ENCODE measurements at regions not wholly inside any gene's neighbourhood (a gene's known extent, or its start where the extent isn't known, plus 50 kb on each side); places are given as distances from the start of the nearest gene placed in this dataset.
A peak's percentile ranks its signal among the peaks of the same experiment; 100 is the strongest.
"Not testable (repeated sequence)": the region's sequence is repeated elsewhere in the genome, so short reads cannot be mapped to it uniquely, and the experiment has no call there.

DNA sequence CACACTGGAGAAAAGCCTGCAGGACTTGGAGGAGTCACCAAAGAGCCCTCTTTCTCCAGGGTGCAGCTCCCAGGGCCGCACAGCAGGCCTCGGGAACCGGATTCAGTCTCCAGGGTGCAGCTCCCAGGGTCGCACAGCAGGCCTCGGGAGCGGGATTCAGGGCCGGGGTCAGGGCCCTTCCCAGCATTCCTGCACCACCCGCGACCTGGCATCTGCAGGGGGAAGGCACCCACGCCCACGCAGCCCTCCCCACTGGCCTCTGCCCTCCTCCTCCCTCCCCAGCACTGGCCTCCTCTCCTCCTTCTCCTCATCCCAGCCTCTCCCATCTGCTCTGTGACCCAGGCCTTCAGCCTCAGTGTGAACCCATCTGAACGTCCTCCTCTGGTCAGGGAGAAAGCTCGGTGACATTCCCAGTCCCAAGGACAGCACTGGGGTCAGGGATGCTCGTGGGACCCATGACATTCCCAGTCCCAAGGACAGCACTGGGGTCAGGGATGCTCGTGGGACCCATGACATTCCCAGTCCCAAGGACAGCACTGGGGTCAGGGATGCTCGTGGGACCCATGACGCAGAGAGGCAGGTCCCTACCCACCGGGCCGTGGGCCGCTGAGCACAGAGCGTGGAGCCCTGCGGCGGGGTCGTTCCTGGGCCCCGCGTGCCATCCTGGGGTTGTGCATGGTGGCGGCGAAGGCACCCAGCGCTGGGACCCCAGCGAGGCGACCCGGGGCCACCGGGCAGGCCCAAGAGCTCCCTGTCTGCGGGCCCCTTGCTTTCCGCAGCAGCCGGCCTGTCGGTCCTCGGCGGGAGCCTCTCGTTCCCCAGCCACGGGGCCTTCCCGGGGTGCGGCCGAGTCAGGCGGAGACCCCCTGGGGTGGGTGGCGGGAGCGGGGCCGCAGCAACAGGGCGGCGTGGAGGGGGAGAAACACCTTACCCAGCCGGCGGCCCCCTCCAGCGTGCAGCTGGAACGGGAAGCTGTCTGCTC is 550.2 kb upstream of the SALL3 start:
- no peak for DNase-seq

DNA sequence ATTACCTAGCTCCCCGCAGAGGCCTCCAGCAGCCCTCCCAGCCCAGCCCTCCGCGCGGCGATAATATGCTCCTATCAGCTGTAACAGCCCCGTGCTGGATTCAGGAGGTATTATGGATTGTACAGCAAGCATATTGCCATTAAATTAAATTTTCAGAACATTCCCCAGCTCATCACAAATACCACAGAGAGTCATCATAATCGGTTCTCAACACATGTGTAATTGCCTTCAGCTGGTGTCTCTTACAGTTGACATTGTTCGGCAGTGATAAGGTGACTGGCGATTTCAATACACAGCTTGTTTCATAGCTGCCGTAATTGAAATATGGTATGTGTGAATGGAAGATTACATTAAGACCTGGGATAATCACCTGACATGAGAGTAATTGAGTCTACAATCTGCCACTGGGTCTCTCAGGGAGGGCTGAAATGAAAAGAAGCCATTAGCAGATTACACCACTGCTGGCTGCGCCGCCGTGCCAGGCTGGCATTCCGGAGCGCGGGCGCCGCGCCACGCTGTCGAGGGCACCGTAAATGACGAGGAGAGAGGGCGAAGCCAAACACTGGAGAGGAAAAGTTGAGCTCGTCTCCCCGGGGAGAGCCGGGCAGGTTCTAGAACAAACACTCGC is 549.4 kb upstream of the SALL3 start:
- DNase-seq: peak; percentile 46

GRCh38 chr18:78431606-78432005 is 548.0 kb upstream of the SALL3 start:
- no peak for DNase-seq

DNA sequence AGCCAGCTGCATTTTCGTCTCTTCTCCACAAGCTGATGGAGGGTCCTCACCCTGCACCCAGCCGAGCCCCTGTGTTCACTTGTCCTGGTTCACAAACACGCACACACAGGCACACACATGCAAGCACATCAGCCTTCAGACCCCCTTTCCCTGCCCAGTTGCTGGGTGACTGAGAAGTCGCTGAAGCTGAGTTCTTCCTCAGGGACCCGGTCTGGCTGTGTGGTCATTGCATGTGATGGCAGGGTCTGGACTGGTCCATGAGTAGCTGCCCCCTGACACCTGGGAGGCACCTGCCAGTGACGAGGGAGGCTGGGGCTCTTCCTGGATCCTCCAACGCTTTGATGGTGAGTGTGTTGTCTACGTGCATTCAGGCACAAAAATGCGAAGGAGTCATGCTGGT is 546.1 kb upstream of the SALL3 start:
- DNase-seq: no peak

- no peak for DNase-seq
Observed at GRCh38 chr18:78436110-78436509, 543.5 kb upstream of the SALL3 start.

DNA sequence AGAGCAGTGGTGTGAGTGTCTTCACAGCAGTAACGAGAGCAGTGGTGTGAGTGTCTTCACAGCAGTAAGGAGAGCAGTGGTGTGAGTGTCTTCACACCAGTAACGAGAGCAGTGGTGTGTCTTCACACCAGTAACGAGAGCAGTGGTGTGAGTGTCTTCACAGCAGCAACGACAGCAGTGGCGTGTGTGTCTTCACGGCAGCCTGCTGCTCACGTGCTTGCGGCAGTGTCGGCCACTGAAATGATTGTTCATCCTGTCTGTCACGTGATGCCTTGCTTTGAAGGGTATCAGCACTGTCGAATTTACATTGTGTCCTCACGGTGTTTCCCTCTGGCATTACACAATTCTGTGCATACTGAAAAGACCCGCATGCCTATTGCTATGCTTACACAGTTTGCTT is 541.4 kb upstream of the SALL3 start:
- DNase-seq: not testable (repeated sequence)

DNA sequence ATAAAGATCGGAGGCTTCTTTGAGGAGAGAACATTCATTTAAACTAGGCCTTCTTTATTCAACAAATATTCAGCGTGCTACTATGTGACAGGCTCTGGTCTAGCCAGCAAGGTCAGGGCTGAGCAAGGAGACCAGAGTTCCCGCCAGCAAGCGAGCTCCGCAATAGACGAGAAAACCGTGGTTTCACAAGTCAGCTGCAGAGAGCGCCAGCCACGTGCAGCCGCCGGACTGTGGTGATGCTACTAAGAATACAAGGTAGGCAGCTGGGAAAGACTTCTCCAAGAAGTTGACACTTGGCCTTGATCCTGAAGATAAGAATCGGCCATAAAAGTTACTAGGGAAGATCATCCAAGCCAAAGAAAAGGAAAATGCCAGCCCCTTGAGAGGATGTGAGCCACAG is 533.7 kb upstream of the SALL3 start:
- no peak for DNase-seq

GRCh38 chr18:78447211-78447610 is 532.4 kb upstream of the SALL3 start:
- DNase-seq: no peak

GRCh38 chr18:78448106-78448505 is 531.5 kb upstream of the SALL3 start:
- no peak for DNase-seq

DNA sequence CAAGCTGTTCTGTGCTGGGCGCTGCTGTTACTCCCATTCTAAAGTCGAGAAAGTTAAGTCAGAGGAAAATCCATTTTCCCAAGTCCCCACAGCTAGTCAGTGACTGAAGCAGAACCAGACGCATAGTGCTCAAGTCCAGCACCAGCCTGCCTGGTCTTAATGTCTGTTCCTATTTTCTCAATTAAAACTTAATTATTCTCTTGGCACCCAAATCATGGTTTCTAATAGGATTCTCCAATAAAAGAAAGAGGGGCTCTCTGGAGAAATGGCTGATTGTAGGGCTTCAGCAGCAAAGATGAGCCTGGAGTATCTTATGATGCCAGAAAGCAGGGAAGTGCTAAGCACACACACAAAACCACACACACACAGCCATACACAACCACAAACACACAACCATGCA is 531.0 kb upstream of the SALL3 start:
- no peak for DNase-seq

GRCh38 chr18:78454221-78454620 is 525.4 kb upstream of the SALL3 start:
- DNase-seq: no peak

- no peak for DNase-seq
Observed at GRCh38 chr18:78455386-78455785, 524.2 kb upstream of the SALL3 start.

DNA sequence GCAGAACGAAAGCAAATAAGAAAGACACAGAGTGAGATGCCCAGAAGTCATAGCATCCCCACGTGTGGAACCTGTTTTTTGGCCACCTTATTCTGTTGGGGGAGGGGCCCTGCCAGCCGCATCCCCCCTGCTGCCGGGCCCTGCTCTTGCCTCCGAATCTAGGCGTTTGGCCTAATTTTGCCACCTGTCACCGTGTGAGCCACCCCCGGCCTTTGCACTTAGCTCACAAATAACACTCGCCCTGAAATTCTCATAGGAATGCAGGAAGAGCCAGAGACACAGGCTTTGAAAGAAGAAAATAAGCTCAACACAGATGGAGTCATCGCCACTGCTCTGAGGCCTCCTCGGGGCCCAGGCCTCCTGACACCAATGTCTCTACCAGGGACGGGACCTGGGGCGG is 522.6 kb upstream of the SALL3 start:
- no peak for DNase-seq

- DNase-seq: no peak
Observed at GRCh38 chr18:78457731-78458130, 521.9 kb upstream of the SALL3 start.

GRCh38 chr18:78458356-78458755 is 521.3 kb upstream of the SALL3 start:
- DNase-seq: no peak

DNA sequence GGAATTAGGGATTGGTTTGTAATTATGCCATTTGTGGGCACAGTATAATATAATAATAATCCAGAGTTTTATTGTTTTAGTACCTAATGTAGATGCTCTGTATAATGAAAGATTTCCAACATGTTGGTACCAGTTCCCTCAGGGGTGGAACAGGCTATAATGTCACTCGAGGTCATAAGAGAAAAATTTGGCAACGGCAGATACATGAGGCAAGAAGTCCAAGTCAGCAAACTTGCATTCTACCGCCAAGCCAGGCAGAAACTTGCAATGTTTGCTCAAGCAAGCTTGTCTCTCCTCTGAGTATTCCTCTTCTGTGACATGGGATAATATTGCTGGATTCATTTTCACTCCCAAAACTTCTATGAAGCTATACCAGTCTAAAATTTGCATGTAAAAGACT is 520.0 kb upstream of the SALL3 start:
- DNase-seq: no peak

DNA sequence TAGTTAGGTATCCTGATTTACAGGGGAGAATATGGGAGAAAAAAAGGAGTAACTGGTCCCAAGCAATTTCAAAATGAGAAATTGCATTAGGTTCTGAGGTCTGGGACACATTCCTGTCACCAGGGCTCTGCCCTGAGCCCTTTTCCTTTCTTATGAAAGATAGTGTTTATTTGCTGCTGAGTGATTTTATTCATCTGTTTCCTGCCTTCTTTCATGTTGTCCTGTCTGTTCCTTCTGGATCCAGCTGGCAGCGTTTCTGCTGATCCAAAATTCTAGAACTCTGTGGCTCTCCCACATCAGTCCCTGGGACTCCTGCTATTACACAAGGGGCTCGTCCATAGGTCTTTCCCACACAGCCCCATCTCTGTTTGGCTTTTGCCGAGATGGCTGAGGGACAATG is 519.1 kb upstream of the SALL3 start:
- DNase-seq: no peak

- DNase-seq: no peak
Observed at GRCh38 chr18:78473563-78473962, 506.1 kb upstream of the SALL3 start.

- no peak for DNase-seq
Observed at GRCh38 chr18:78477840-78478239, 501.8 kb upstream of the SALL3 start.

DNA sequence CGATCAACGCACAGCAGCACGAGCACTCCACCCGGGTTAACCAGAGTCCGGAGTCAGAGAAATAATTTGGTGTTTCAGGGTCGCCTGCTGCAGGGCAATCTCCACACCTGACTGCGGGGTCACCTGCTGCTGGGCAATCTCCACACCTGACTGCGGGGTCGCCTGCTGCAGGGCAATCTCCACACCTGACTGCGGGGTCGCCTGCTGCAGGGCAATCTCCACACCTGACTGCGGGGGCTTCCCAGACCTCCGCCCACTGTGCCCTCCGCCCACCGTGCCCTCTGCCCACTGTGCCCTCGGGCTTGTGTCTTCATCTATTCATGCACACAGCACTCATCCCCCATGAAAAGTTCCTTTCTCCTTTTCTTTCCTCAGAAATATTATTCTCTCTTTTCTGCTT is 500.2 kb upstream of the SALL3 start:
- no peak for DNase-seq

GRCh38 chr18:78480262-78481054 is 499.2 kb upstream of the SALL3 start:
- DNase-seq: no peak

DNA sequence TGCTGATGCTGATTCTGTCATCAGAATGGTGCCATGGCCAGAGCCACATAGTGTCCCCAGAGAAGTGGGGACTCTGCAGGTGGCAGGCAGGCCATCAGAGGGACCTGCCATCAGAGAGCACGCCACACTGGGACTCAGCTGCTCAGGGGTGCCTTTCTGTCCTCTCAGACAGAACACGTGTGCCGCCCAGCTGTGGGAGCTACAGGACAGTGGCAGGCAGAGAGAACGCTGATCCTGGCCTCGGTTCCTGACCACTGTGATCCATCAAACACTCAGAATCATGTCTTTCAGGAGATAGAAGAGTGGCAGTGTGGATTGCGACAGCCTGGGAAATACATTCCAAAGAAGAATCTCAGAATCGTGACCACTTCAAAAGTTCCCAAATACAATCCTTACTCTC is 497.2 kb upstream of the SALL3 start:
- DNase-seq: no peak

- no peak for DNase-seq
Observed at GRCh38 chr18:78487649-78488048, 492.0 kb upstream of the SALL3 start.

Data from DMS153 (cell line).